Eye (tissue), 1 donor: ENCODE measurements at regions not wholly inside any gene's neighbourhood (a gene's known extent, or its start where the extent isn't known, plus 50 kb on each side); places are given as distances from the start of the nearest gene placed in this dataset.

Source experiments
- DNase-seq: peaks from one replicate; pipeline ENCODE4 v3.0.0-alpha.2; 2015

GRCh38 chr9:129398101-129398960, 220.3 kb upstream of the IER5L start:
- no peak for DNase-seq

GRCh38 chr9:129397335-129397734, 219.3 kb upstream of the IER5L start:
- DNase-seq: no peak

GRCh38 chr9:129396365-129396708, 218.3 kb upstream of the IER5L start:
- DNase-seq: no peak

- no peak for DNase-seq
Measured at GRCh38 chr9:129395633-129396364, 217.7 kb upstream of the IER5L start.

- DNase-seq: no peak
Measured at GRCh38 chr9:129394886-129395279, 216.8 kb upstream of the IER5L start.

- peak; percentile 79 for DNase-seq
Measured at GRCh38 chr9:129394061-129394885, 216.2 kb upstream of the IER5L start.

- DNase-seq: no peak
Measured at GRCh38 chr9:129393064-129393463, 215.0 kb upstream of the IER5L start.

- peak; percentile 74 for DNase-seq
Measured at GRCh38 chr9:129392093-129392541, 214.1 kb upstream of the IER5L start.

GRCh38 chr9:129391221-129391661, 213.2 kb upstream of the IER5L start:
- DNase-seq: no peak

- no peak for DNase-seq
Measured at GRCh38 chr9:129390541-129390940, 212.5 kb upstream of the IER5L start.

GRCh38 chr9:129387822-129388221, 209.8 kb upstream of the IER5L start:
- no peak for DNase-seq

- DNase-seq: peak; percentile 79
Measured at GRCh38 chr9:129386812-129387177, 208.7 kb upstream of the IER5L start.

- no peak for DNase-seq
Measured at GRCh38 chr9:129385211-129385934, 207.3 kb upstream of the IER5L start.

- no peak for DNase-seq
Measured at GRCh38 chr9:129384491-129385210, 206.6 kb upstream of the IER5L start.

GRCh38 chr9:129383561-129384490, 205.8 kb upstream of the IER5L start:
- DNase-seq: peak; percentile 90

- DNase-seq: peak; percentile 63
Measured at GRCh38 chr9:129383019-129383560, 205.0 kb upstream of the IER5L start.

GRCh38 chr9:129382281-129383018, 204.4 kb upstream of the IER5L start:
- no peak for DNase-seq

- DNase-seq: no peak
Measured at GRCh38 chr9:129381481-129381957, 203.5 kb upstream of the IER5L start.

- DNase-seq: no peak
Measured at GRCh38 chr9:129380961-129381401, 202.9 kb upstream of the IER5L start.
